B cell (primary cell): ENCODE measurements at regions not wholly inside any gene's neighbourhood (a gene's known extent, or its start where the extent isn't known, plus 50 kb on each side); places are given as distances from the start of the nearest gene placed in this dataset.

ENCODE experiments used
- CTCF ChIP-seq: fragments of 200-600 bp; IDR thresholded peaks from one replicate; pipeline ENCODE4 v1.8.0; 2022; ENCODE audit warnings: antibody characterized with exemption, mild to moderate bottlenecking
- EZH2 ChIP-seq: IDR thresholded peaks from 2 replicates; pipeline ENCODE4 v1.6.1; 2012; ENCODE audit warnings: borderline replicate concordance, low read depth, mild to moderate bottlenecking, moderate library complexity, low read length; ENCODE audit not compliant: insufficient read depth, poor library complexity, severe bottlenecking

GRCh38 chr11:116144387-116144958 is 628.3 kb downstream of the BUD13 start:
- TF ChIP-seq CTCF (no peak), EZH2 (no peak)
